ENCODE measurements at regions not wholly inside any gene's neighbourhood (a gene's known extent, or its start where the extent isn't known, plus 50 kb on each side); places are given as distances from the start of the nearest gene placed in this dataset.

GRCh38 chr3:72048873-72049272 is 263.9 kb upstream of the PROK2 start:
- TF ChIP-seq MYC (IDR thresholded peaks at IDR 0.05; ENCODE audit: low read depth, low read length) (no peak), POLR2A (IDR thresholded peaks at IDR 0.05; ENCODE audit: extremely low read depth, insufficient read length) (no peak)
- TF ChIP-seq, protein P1, sequence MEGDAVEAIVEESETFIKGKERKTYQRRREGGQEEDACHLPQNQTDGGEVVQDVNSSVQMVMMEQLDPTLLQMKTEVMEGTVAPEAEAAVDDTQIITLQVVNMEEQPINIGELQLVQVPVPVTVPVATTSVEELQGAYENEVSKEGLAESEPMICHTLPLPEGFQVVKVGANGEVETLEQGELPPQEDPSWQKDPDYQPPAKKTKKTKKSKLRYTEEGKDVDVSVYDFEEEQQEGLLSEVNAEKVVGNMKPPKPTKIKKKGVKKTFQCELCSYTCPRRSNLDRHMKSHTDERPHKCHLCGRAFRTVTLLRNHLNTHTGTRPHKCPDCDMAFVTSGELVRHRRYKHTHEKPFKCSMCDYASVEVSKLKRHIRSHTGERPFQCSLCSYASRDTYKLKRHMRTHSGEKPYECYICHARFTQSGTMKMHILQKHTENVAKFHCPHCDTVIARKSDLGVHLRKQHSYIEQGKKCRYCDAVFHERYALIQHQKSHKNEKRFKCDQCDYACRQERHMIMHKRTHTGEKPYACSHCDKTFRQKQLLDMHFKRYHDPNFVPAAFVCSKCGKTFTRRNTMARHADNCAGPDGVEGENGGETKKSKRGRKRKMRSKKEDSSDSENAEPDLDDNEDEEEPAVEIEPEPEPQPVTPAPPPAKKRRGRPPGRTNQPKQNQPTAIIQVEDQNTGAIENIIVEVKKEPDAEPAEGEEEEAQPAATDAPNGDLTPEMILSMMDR (IDR thresholded peaks at IDR 0.05; ENCODE audit: low read depth, low read length): no peak
- TF ChIP-seq, protein P2, sequence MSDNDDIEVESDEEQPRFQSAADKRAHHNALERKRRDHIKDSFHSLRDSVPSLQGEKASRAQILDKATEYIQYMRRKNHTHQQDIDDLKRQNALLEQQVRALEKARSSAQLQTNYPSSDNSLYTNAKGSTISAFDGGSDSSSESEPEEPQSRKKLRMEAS (IDR thresholded peaks at IDR 0.05; ENCODE audit: low read depth, low read length): no peak
- H3K4me3 ChIP-seq (ENCODE audit: low read depth, low read length): no peak overlapping the region
- no peak for DNase-seq (ENCODE audit: low read depth)

GRCh38 chr3:72047221-72047871 is 262.4 kb upstream of the PROK2 start:
- H3K4me3 ChIP-seq (ENCODE audit: low read depth, low read length): no peak overlapping the region
- TF ChIP-seq, protein P2 (IDR thresholded peaks at IDR 0.05; ENCODE audit: low read depth, low read length): no peak
- TF ChIP-seq, protein P1 (IDR thresholded peaks at IDR 0.05; ENCODE audit: low read depth, low read length): no peak
- no peak for DNase-seq (ENCODE audit: low read depth)

GRCh38 chr3:72044231-72044855 is 259.4 kb upstream of the PROK2 start:
- TF ChIP-seq, protein P1 (IDR thresholded peaks at IDR 0.05; ENCODE audit: low read depth, low read length): no peak
- TF ChIP-seq MYC (IDR thresholded peaks at IDR 0.05; ENCODE audit: low read depth, low read length) (no peak), POLR2A (IDR thresholded peaks at IDR 0.05; ENCODE audit: extremely low read depth, insufficient read length) (no peak)
- TF ChIP-seq, protein P2 (IDR thresholded peaks at IDR 0.05; ENCODE audit: low read depth, low read length): no peak
- H3K4me3 ChIP-seq (ENCODE audit: low read depth, low read length): no peak overlapping the region
- DNase-seq (ENCODE audit: low read depth): no peak

GRCh38 chr3:72043204-72044133 is 258.5 kb upstream of the PROK2 start:
- no peak overlapping the region for H3K4me3 ChIP-seq (ENCODE audit: low read depth, low read length)
- peak; percentile 49 for DNase-seq (ENCODE audit: low read depth)
- TF ChIP-seq, protein P1 (IDR thresholded peaks at IDR 0.05; ENCODE audit: low read depth, low read length): no peak
- TF ChIP-seq, protein P2 (IDR thresholded peaks at IDR 0.05; ENCODE audit: low read depth, low read length): no peak
- TF ChIP-seq POLR2A (IDR thresholded peaks at IDR 0.05; ENCODE audit: extremely low read depth, insufficient read length) (no peak), MYC (IDR thresholded peaks at IDR 0.05; ENCODE audit: low read depth, low read length) (no peak)

GRCh38 chr3:72042397-72043203 is 257.7 kb upstream of the PROK2 start:
- TF ChIP-seq POLR2A (IDR thresholded peaks at IDR 0.05; ENCODE audit: extremely low read depth, insufficient read length) (no peak), MYC (IDR thresholded peaks at IDR 0.05; ENCODE audit: low read depth, low read length) (no peak)
- TF ChIP-seq, protein P1 (IDR thresholded peaks at IDR 0.05; ENCODE audit: low read depth, low read length): no peak
- TF ChIP-seq, protein P2 (IDR thresholded peaks at IDR 0.05; ENCODE audit: low read depth, low read length): no peak
- no peak for DNase-seq (ENCODE audit: low read depth)

More at GRCh38 chr3:72042397-72043203, 257.7 kb upstream of the PROK2 start:
- H3K4me3 ChIP-seq (ENCODE audit: low read depth, low read length): no peak overlapping the region
